MM.1S (cell line): ENCODE measurements at regions not wholly inside any gene's neighbourhood (a gene's known extent, or its start where the extent isn't known, plus 50 kb on each side); places are given as distances from the start of the nearest gene placed in this dataset.
"Not testable (repeated sequence)": the region's sequence is repeated elsewhere in the genome, so short reads cannot be mapped to it uniquely, and the experiment has no call there.

Experiments
- DNase-seq: peaks from one replicate; pipeline ENCODE4 v3.0.0-alpha.2; 2015
- H2AFZ ChIP-seq: fragments of 300-600 bp; sonication (generic); 2 replicates; pipeline ENCODE4 v1.6.0; 2016; ENCODE audit warnings: antibody characterized with exemption, low read length
- H3F3A ChIP-seq: fragments of 300-600 bp; sonication (generic); 2 replicates; pipeline ENCODE4 v1.6.1; 2016; ENCODE audit warnings: mild to moderate bottlenecking, antibody characterized with exemption, low read length, moderate library complexity, mixed read lengths; ENCODE audit not compliant: insufficient read depth
- H3K27ac ChIP-seq: fragments of 300-600 bp; sonication (generic); 2 replicates; pipeline ENCODE4 v1.5.1; 2016; ENCODE audit warnings: mild to moderate bottlenecking, low read length
- H3K27me3 ChIP-seq: fragments of 300-600 bp; sonication (generic); replicated peaks from 2 replicates; pipeline ENCODE4 v1.6.0; 2016; ENCODE audit warnings: low read length; ENCODE audit not compliant: insufficient read depth
- H3K36me3 ChIP-seq: fragments of 300-600 bp; sonication (generic); replicated peaks from 2 replicates; pipeline ENCODE4 v1.6.1; 2016; ENCODE audit warnings: mild to moderate bottlenecking, low read length, mixed read lengths; ENCODE audit not compliant: insufficient read depth
- H3K4me1 ChIP-seq: fragments of 300-600 bp; sonication (generic); 2 replicates; pipeline ENCODE4 v1.6.1; 2016; ENCODE audit warnings: low read length, mixed read lengths
- H3K4me2 ChIP-seq: fragments of 300-600 bp; sonication (generic); 2 replicates; pipeline ENCODE4 v1.6.0; 2016; ENCODE audit warnings: low read depth, low read length
- H3K4me3 ChIP-seq: fragments of 300-600 bp; sonication (generic); 2 replicates; pipeline ENCODE4 v1.5.1; 2016; ENCODE audit warnings: low read length, mixed read lengths
- H3K79me2 ChIP-seq: fragments of 300-600 bp; sonication (generic); 2 replicates; pipeline ENCODE4 v1.6.1; 2016; ENCODE audit warnings: mixed run types, low read length, mixed read lengths
- H3K9ac ChIP-seq: fragments of 300-600 bp; sonication (generic); 2 replicates; pipeline ENCODE4 v1.6.1; 2016; ENCODE audit warnings: low read length, mixed read lengths
- H3K9me2 ChIP-seq: fragments of 300-600 bp; sonication (generic); replicated peaks from 2 replicates; pipeline ENCODE4 v1.6.1; 2016; ENCODE audit warnings: mild to moderate bottlenecking, low read length, mixed read lengths; ENCODE audit not compliant: insufficient read depth
- H3K9me3 ChIP-seq: fragments of 300-600 bp; sonication (generic); replicated peaks from 2 replicates; pipeline ENCODE4 v1.6.1; 2016; ENCODE audit warnings: mild to moderate bottlenecking, low read length, mixed read lengths; ENCODE audit not compliant: insufficient read depth
- H4K20me1 ChIP-seq: fragments of 300-600 bp; sonication (generic); 2 replicates; pipeline ENCODE4 v1.6.1; 2016; ENCODE audit warnings: mild to moderate bottlenecking, low read length, moderate library complexity, mixed read lengths; ENCODE audit not compliant: insufficient read depth

DNA sequence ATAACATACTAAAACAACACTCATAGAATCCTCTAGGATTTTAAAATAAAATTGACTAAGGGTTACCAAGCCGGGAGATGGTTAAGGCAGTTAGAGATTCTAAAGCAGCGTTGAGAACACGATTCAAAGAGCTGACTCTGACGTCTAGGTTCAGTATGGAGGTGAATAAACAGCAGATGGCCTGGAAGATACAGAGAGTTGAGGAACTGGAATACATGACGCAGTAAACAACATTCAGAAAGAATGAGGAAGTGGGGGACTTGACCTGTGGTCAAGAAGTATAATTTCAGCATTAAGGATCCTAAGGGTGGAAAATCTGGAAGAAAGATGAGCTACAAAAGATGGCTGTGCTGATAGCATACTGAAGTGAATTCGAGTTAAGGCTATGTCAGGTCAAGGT is 172.5 kb upstream of the NBPF9 start:
- not testable (repeated sequence) for H3K4me3 ChIP-seq, H3K4me1 ChIP-seq, H3K27me3 ChIP-seq, H3K27ac ChIP-seq, H3F3A ChIP-seq, H3K9ac ChIP-seq, H3K9me2 ChIP-seq, H3K9me3 ChIP-seq, H3K4me2 ChIP-seq, H3K79me2 ChIP-seq, H2AFZ ChIP-seq, DNase-seq, H3K36me3 ChIP-seq, H4K20me1 ChIP-seq

DNA sequence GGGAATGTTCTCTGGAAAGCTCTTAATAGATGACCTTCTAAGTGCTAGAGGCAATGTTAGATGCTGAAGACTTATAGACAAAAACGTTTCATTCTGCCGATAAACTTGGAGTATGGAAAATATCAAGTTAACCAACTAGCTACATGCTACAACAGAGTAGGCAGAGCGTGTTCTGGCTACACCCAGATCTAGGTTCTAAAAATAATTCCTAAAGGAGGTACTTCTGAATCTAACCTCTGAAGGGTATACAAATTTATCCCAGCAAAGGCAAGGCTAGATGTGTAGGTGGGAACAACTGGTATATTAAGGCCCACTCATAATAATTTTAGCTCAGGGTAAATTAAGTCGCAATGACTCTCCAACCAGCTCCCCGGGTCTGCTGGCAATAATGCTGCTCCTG is 173.1 kb upstream of the NBPF9 start:
- not testable (repeated sequence) for H3K36me3 ChIP-seq, H4K20me1 ChIP-seq, H3K4me2 ChIP-seq, H3K27me3 ChIP-seq, H3K9me2 ChIP-seq, DNase-seq, H3K4me1 ChIP-seq, H2AFZ ChIP-seq, H3K79me2 ChIP-seq, H3K4me3 ChIP-seq, H3K9ac ChIP-seq, H3F3A ChIP-seq, H3K9me3 ChIP-seq, H3K27ac ChIP-seq

- not testable (repeated sequence) for DNase-seq, H3K9ac ChIP-seq, H3K4me1 ChIP-seq, H3K4me3 ChIP-seq, H3K27ac ChIP-seq, H4K20me1 ChIP-seq, H3K36me3 ChIP-seq, H3K27me3 ChIP-seq, H3F3A ChIP-seq, H2AFZ ChIP-seq, H3K9me2 ChIP-seq, H3K9me3 ChIP-seq, H3K79me2 ChIP-seq, H3K4me2 ChIP-seq
Measured at GRCh38 chr1:149278156-149278555, 174.8 kb upstream of the NBPF9 start.

- H4K20me1 ChIP-seq, H3K27ac ChIP-seq, H3K9me3 ChIP-seq, H2AFZ ChIP-seq, H3K9me2 ChIP-seq, H3K4me1 ChIP-seq, H3F3A ChIP-seq, H3K4me3 ChIP-seq, H3K4me2 ChIP-seq, H3K36me3 ChIP-seq, H3K27me3 ChIP-seq, DNase-seq, H3K79me2 ChIP-seq, H3K9ac ChIP-seq: not testable (repeated sequence)
Measured at GRCh38 chr1:149279015-149279414, 175.7 kb upstream of the NBPF9 start.

GRCh38 chr1:149279512-149279911 is 176.2 kb upstream of the NBPF9 start:
- not testable (repeated sequence) for H3K9me2 ChIP-seq, H2AFZ ChIP-seq, H3F3A ChIP-seq, H3K4me2 ChIP-seq, H3K4me1 ChIP-seq, DNase-seq, H3K79me2 ChIP-seq, H3K36me3 ChIP-seq, H3K4me3 ChIP-seq, H4K20me1 ChIP-seq, H3K9ac ChIP-seq, H3K27me3 ChIP-seq, H3K9me3 ChIP-seq, H3K27ac ChIP-seq

DNA sequence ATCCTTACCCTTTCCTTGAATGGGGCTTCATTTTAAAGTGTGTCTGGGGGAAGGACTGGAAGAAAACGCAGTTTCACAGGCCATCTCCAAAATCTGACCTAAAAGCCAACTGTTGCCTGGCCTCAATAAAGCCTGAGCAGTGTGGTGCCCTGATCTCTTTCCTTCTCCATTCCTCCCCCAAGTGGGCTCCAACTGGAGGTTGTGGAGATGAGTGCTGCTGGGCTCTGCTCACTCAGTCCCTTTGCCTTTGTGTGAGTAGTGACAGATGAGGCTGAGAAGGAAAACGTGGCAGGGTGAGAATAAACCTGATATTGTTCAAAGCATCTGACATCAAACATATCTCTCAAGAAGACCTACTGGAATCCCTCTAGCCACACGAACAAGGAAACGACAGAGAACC is 181.4 kb upstream of the NBPF9 start:
- not testable (repeated sequence) for H3K79me2 ChIP-seq, DNase-seq, H3K9me2 ChIP-seq, H3K4me1 ChIP-seq, H3F3A ChIP-seq, H3K4me3 ChIP-seq, H4K20me1 ChIP-seq, H3K4me2 ChIP-seq, H3K9me3 ChIP-seq, H3K27me3 ChIP-seq, H2AFZ ChIP-seq, H3K36me3 ChIP-seq, H3K9ac ChIP-seq, H3K27ac ChIP-seq

DNA sequence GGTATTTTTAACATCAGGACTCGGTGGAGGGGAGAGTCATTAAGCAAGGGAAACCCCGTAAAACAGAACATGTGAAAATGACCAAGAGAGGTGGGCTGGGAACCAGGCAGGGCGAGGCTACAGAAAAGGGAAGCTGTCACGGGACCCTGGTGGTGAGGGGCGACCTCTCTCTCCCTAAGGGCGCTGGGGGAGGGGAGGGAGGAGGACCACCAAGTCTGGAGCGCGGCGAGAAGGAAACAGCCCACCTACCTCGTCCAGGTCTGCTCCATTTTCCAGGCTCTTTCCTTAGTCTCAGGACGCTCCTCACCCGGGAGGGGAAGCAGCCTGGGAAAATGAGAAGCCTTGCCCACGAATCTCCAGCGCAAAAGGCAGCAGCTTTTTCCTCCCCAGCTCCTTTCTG is 181.9 kb upstream of the NBPF9 start:
- H3F3A ChIP-seq, H3K9me3 ChIP-seq, H3K27ac ChIP-seq, DNase-seq, H4K20me1 ChIP-seq, H3K4me3 ChIP-seq, H3K36me3 ChIP-seq, H2AFZ ChIP-seq, H3K4me1 ChIP-seq, H3K9me2 ChIP-seq, H3K9ac ChIP-seq, H3K27me3 ChIP-seq, H3K79me2 ChIP-seq, H3K4me2 ChIP-seq: not testable (repeated sequence)

DNA sequence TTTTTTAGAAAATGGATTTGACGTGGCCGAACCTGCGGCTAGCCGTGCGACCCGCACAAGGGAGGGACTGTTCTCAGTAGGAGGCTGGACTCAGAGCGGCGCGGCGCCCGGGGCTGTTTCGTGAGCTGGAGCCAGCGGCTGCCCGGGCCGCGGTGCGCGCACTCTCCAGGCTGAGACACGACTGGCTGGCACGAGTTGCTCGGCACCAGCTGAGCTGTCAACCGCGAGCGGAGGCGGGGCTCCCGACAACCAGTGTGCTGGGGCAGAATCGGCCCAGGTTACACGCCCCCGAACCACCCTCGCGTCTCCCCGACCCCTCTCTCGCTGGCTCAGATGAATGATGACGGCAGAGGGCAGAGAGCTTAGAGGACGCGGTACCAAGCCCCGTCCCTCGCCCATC is 182.3 kb upstream of the NBPF9 start:
- H3K4me2 ChIP-seq, H4K20me1 ChIP-seq, H3K27ac ChIP-seq, DNase-seq, H3K9me2 ChIP-seq, H3K9me3 ChIP-seq, H3K79me2 ChIP-seq, H3K4me1 ChIP-seq, H3F3A ChIP-seq, H3K36me3 ChIP-seq, H3K4me3 ChIP-seq, H2AFZ ChIP-seq, H3K27me3 ChIP-seq, H3K9ac ChIP-seq: not testable (repeated sequence)
